ENCODE measurements at regions not wholly inside any gene's neighbourhood (a gene's known extent, or its start where the extent isn't known, plus 50 kb on each side); places are given as distances from the start of the nearest gene placed in this dataset.

DNA sequence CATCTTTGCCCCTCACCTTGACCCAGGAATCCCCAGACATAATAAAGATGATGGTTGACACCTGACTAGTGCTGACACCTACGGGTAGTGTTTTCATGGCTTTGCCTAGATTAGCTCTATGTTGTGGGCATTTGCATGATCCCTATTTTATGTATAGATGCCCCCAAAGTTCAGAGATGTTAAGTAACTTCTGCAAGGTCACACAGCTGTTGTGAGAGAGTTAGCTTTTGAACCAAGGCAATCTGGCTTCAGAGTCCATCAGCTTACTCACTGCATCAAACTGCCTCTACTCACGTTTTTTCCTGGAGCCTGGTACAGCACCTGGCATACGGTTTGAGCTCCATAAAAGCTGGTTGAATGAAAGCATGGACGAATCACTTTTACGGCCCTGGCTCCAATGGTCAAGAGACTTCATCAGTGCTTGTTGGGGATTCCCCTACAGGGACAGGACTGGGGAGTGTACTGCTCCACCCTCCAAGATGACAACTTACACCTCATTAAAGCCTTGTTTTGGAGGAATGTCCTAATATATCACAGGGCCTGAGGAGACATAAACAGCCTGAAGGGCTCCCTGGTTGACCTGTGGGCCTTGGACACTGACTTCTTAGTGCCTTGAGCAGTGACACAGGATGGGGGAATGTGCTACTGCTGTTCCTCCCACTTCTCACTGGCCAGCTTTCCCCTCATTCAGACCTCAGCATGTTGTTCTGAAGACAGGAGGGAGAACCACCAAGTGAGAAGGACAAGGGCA lies 193.2 kb upstream of the ASIC2 start:
- no peak for DNase-seq (ENCODE audit: low spot score)
- no peaks in the 10 kb centered on the region for H3K4me1 ChIP-seq (ENCODE audit: control insufficient read depth in 4 of 4, insufficient read depth in 4 of 4, low read length in 3 of 4)
- no peaks in the 10 kb centered on the region for H3K9me3 ChIP-seq (ENCODE audit: control insufficient read depth in 4 of 4, low read length in 3 of 4)
- no peak overlapping the region for H3K4me3 ChIP-seq (ENCODE audit: low read depth in 1 of 3, low read length in 3 of 3)
- 77% methylated on average over 5 of the region's 5 CpGs for WGBS
- H3K9ac ChIP-seq (ENCODE audit: low read depth in 1 of 2, low read length in 2 of 2) = no peak overlapping the region
- H3K27me3 ChIP-seq (ENCODE audit: control insufficient read depth in 4 of 4, insufficient read depth in 4 of 4, low read length in 3 of 4) = peaks cover 0 to 1% (median 0%) of the 10 kb centered on the region in 4 donors
- H3K27ac ChIP-seq (ENCODE audit: low read depth in 1 of 2, low read length in 2 of 2) = no peak overlapping the region
- H3K36me3 ChIP-seq (ENCODE audit: control insufficient read depth in 4 of 4, insufficient read depth in 3 of 4, low read depth in 1 of 4, low read length in 3 of 4) = no peaks in the 10 kb centered on the region
- TF ChIP-seq RAD21 (IDR thresholded peaks at IDR 0.05) (no peak), JUND (IDR thresholded peaks at IDR 0.05) (no peak), RXRA (IDR thresholded peaks at IDR 0.05) (no peak), SP1 (IDR thresholded peaks at IDR 0.05) (no peak), HNF4A (conservative IDR thresholded peaks at IDR 0.05) (no peak), HNF4G (IDR thresholded peaks at IDR 0.05) (no peak), FOXA1 (IDR thresholded peaks at IDR 0.05) (no peak), NR2F2 (IDR thresholded peaks at IDR 0.05) (no peak), TAF1 (conservative IDR thresholded peaks at IDR 0.05) (no peak)
- TF ChIP-seq, protein P1, sequence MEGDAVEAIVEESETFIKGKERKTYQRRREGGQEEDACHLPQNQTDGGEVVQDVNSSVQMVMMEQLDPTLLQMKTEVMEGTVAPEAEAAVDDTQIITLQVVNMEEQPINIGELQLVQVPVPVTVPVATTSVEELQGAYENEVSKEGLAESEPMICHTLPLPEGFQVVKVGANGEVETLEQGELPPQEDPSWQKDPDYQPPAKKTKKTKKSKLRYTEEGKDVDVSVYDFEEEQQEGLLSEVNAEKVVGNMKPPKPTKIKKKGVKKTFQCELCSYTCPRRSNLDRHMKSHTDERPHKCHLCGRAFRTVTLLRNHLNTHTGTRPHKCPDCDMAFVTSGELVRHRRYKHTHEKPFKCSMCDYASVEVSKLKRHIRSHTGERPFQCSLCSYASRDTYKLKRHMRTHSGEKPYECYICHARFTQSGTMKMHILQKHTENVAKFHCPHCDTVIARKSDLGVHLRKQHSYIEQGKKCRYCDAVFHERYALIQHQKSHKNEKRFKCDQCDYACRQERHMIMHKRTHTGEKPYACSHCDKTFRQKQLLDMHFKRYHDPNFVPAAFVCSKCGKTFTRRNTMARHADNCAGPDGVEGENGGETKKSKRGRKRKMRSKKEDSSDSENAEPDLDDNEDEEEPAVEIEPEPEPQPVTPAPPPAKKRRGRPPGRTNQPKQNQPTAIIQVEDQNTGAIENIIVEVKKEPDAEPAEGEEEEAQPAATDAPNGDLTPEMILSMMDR (IDR thresholded peaks at IDR 0.05; ENCODE audit: low read depth, low read length, missing input control) = no peak
- TF ChIP-seq, protein P2, sequence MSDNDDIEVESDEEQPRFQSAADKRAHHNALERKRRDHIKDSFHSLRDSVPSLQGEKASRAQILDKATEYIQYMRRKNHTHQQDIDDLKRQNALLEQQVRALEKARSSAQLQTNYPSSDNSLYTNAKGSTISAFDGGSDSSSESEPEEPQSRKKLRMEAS (IDR thresholded peaks at IDR 0.05) = no peak
- TF ChIP-seq, protein P3, sequence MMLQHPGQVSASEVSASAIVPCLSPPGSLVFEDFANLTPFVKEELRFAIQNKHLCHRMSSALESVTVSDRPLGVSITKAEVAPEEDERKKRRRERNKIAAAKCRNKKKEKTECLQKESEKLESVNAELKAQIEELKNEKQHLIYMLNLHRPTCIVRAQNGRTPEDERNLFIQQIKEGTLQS (IDR thresholded peaks at IDR 0.05) = no peak
- TF ChIP-seq, protein P4, sequence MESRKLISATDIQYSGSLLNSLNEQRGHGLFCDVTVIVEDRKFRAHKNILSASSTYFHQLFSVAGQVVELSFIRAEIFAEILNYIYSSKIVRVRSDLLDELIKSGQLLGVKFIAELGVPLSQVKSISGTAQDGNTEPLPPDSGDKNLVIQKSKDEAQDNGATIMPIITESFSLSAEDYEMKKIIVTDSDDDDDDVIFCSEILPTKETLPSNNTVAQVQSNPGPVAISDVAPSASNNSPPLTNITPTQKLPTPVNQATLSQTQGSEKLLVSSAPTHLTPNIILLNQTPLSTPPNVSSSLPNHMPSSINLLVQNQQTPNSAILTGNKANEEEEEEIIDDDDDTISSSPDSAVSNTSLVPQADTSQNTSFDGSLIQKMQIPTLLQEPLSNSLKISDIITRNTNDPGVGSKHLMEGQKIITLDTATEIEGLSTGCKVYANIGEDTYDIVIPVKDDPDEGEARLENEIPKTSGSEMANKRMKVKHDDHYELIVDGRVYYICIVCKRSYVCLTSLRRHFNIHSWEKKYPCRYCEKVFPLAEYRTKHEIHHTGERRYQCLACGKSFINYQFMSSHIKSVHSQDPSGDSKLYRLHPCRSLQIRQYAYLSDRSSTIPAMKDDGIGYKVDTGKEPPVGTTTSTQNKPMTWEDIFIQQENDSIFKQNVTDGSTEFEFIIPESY (IDR thresholded peaks at IDR 0.05) = no peak

DNA sequence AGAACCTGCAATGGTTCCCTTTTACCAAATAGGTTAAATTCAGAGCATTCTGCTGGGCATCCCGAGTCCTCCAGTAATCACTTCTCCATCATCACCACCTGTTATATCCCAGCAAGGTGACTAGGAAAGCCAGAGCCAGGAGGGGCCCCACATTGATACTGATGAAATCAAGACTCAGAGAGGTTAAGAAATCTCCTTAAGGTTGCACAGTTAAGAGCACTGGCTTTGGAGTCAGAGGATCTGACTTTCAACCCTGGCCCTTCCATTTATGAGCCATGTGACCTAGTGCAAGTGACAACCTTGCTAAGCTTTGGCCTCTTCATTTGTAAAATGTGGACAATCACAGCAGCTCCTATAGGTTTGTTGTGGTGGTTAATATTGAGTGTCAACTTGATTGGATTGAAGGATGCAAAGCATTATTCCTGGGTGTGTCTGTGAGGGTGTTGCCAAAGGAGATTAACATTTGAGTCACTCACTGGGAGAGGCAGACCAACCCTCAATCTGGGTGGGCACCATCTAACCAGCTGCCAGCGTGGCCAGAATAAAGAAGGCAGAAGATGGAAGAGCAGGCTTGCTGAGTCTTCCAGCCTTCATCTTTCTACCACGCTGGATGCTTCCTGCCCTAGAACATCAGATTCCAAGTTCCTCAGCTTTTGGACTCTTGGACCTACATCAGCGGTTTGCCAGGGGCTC lies 194.2 kb upstream of the ASIC2 start:
- no peaks in the 10 kb centered on the region for H3K9me3 ChIP-seq (ENCODE audit: control insufficient read depth in 4 of 4, low read length in 3 of 4)
- 81% methylated on average over 4 of the region's 4 CpGs for WGBS
- peaks cover 0 to 1% (median 0%) of the 10 kb centered on the region in 4 donors for H3K27me3 ChIP-seq (ENCODE audit: control insufficient read depth in 4 of 4, insufficient read depth in 4 of 4, low read length in 3 of 4)
- TF ChIP-seq HNF4A (conservative IDR thresholded peaks at IDR 0.05) (no peak), RXRA (IDR thresholded peaks at IDR 0.05) (no peak), JUND (IDR thresholded peaks at IDR 0.05) (no peak), RAD21 (IDR thresholded peaks at IDR 0.05) (no peak), NR2F2 (IDR thresholded peaks at IDR 0.05) (no peak), FOXA1 (IDR thresholded peaks at IDR 0.05) (no peak), FOXA2 (IDR thresholded peaks at IDR 0.05) (no peak)
- TF ChIP-seq, protein P4 (IDR thresholded peaks at IDR 0.05) = no peak
- TF ChIP-seq, protein P1 (IDR thresholded peaks at IDR 0.05; ENCODE audit: low read depth, low read length, missing input control) = no peak
- TF ChIP-seq, protein P2 (IDR thresholded peaks at IDR 0.05) = no peak
- TF ChIP-seq, protein P3 (IDR thresholded peaks at IDR 0.05) = no peak
- TF ChIP-seq, protein P5, sequence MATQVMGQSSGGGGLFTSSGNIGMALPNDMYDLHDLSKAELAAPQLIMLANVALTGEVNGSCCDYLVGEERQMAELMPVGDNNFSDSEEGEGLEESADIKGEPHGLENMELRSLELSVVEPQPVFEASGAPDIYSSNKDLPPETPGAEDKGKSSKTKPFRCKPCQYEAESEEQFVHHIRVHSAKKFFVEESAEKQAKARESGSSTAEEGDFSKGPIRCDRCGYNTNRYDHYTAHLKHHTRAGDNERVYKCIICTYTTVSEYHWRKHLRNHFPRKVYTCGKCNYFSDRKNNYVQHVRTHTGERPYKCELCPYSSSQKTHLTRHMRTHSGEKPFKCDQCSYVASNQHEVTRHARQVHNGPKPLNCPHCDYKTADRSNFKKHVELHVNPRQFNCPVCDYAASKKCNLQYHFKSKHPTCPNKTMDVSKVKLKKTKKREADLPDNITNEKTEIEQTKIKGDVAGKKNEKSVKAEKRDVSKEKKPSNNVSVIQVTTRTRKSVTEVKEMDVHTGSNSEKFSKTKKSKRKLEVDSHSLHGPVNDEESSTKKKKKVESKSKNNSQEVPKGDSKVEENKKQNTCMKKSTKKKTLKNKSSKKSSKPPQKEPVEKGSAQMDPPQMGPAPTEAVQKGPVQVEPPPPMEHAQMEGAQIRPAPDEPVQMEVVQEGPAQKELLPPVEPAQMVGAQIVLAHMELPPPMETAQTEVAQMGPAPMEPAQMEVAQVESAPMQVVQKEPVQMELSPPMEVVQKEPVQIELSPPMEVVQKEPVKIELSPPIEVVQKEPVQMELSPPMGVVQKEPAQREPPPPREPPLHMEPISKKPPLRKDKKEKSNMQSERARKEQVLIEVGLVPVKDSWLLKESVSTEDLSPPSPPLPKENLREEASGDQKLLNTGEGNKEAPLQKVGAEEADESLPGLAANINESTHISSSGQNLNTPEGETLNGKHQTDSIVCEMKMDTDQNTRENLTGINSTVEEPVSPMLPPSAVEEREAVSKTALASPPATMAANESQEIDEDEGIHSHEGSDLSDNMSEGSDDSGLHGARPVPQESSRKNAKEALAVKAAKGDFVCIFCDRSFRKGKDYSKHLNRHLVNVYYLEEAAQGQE (IDR thresholded peaks at IDR 0.05) = no peak

More for the DNA sequence above, 194.2 kb upstream of the ASIC2 start:
- H3K9ac ChIP-seq (ENCODE audit: low read depth in 1 of 2, low read length in 2 of 2) = no peak overlapping the region
- no peak overlapping the region for H3K27ac ChIP-seq (ENCODE audit: low read depth in 1 of 2, low read length in 2 of 2)
- H3K4me1 ChIP-seq (ENCODE audit: control insufficient read depth in 4 of 4, insufficient read depth in 4 of 4, low read length in 3 of 4) = no peaks in the 10 kb centered on the region
- no peak overlapping the region for H3K4me3 ChIP-seq (ENCODE audit: low read depth in 1 of 3, low read length in 3 of 3)
- no peak for DNase-seq (ENCODE audit: low spot score)
- no peaks in the 10 kb centered on the region for H3K36me3 ChIP-seq (ENCODE audit: control insufficient read depth in 4 of 4, insufficient read depth in 3 of 4, low read depth in 1 of 4, low read length in 3 of 4)

Measured in liver (tissue), 8 donors.